OCI-LY7 (cell line): ENCODE measurements at regions not wholly inside any gene's neighbourhood (a gene's known extent, or its start where the extent isn't known, plus 50 kb on each side); places are given as distances from the start of the nearest gene placed in this dataset.

Experiments
- BruUV-seq: library from RNA; stranded (reverse); fragments of 400-500 nt; replicated peaks from 2 replicates; lab custom pipeline; 2021; lab: Mats Ljungman, UMichigan
- CTCF ChIA-PET: fragments of 300-600 bp; sonication (Branson Sonifier 250); formaldehyde crosslinking; loops from one replicate; lab custom pipeline; 2022; ENCODE audit warnings: antibody characterized with exemption; ENCODE audit not compliant: unreplicated experiment; lab: Charles Lee
- POLR2A ChIA-PET: fragments of 300-600 bp; sonication (Branson Sonifier 250); formaldehyde crosslinking; loops from one replicate; lab custom pipeline; 2022; ENCODE audit warnings: antibody characterized with exemption; lab: Charles Lee
- DNase-seq: peaks from one replicate; pipeline ENCODE4 v3.0.0-alpha.2; 2015; ENCODE audit warnings: low spot score
- H2AFZ ChIP-seq: fragments of 200-600 bp; sonication (generic), shearing (Covaris generic); 2 replicates; pipeline ENCODE4 v1.6.1; 2014; ENCODE audit warnings: mild to moderate bottlenecking, antibody characterized with exemption, low read length, moderate library complexity
- H3K27ac ChIP-seq: fragments of 200-600 bp; sonication (generic); 2 replicates; pipeline ENCODE4 v1.5.1; 2014; ENCODE audit warnings: mixed run types, low read depth, mild to moderate bottlenecking, moderate library complexity, low read length, inconsistent platforms; ENCODE audit not compliant: poor library complexity, severe bottlenecking
- H3K36me3 ChIP-seq: fragments of 200-600 bp; sonication (generic); 2 replicates; pipeline ENCODE4 v1.6.1; 2014; ENCODE audit warnings: mild to moderate bottlenecking, antibody characterized with exemption, low read length, moderate library complexity, mixed read lengths; ENCODE audit not compliant: insufficient read depth
- H3K4me1 ChIP-seq: fragments of 200-600 bp; sonication (generic); 2 replicates; pipeline ENCODE4 v1.5.1; 2014; ENCODE audit warnings: mild to moderate bottlenecking, low read length; ENCODE audit not compliant: insufficient read depth, poor library complexity, severe bottlenecking
- H3K4me2 ChIP-seq: fragments of 200-600 bp; sonication (generic); 2 replicates; pipeline ENCODE4 v1.6.1; 2014; ENCODE audit warnings: mild to moderate bottlenecking, low read length
- H3K4me3 ChIP-seq: fragments of 200-600 bp; sonication (generic); 2 replicates; pipeline ENCODE4 v1.5.1; 2014; ENCODE audit warnings: mild to moderate bottlenecking, low read depth, low read length; ENCODE audit not compliant: poor library complexity, severe bottlenecking
- H3K79me2 ChIP-seq: fragments of 200-600 bp; sonication (generic); 2 replicates; pipeline ENCODE4 v1.6.1; 2016; ENCODE audit warnings: low read depth, mild to moderate bottlenecking, low read length, moderate library complexity, mixed read lengths; ENCODE audit not compliant: insufficient read depth
- H3K9me2 ChIP-seq: fragments of 200-600 bp; sonication (generic); 2 replicates; pipeline ENCODE4 v1.6.1; 2016; ENCODE audit warnings: mild to moderate bottlenecking, low read length, mixed read lengths; ENCODE audit not compliant: insufficient read depth
- H3K9me3 ChIP-seq: fragments of 200-600 bp; sonication (generic); 2 replicates; pipeline ENCODE4 v1.6.1; 2014; ENCODE audit warnings: mild to moderate bottlenecking, mixed run types, low read length, mixed read lengths
- H4K20me1 ChIP-seq: fragments of 200-600 bp; sonication (generic); 2 replicates; pipeline ENCODE4 v1.6.1; 2014; ENCODE audit warnings: mild to moderate bottlenecking, antibody characterized with exemption, low read length, moderate library complexity, mixed read lengths; ENCODE audit not compliant: insufficient read depth
- CTCF ChIP-seq: fragments of 200-600 bp; sonication (generic); conservative IDR thresholded peaks from 2 replicates; pipeline ENCODE4 v1.5.1; 2014; ENCODE audit warnings: mild to moderate bottlenecking, antibody characterized with exemption, low read length, moderate library complexity, mixed read lengths
- EZH2phosphoT487 ChIP-seq: fragments of 200-600 bp; sonication (generic); IDR thresholded peaks from 2 replicates; pipeline ENCODE4 v1.6.1; 2018; ENCODE audit warnings: low read depth, borderline replicate concordance, mild to moderate bottlenecking, mixed run types, antibody characterized with exemption, low read length, moderate library complexity, mixed read lengths
- intact Hi-C: fragments of 100-400 bp; cut with micrococcal nuclease; formaldehyde crosslinking; loops from one replicate; pipeline ENCODE4 v1.10.0; 2022; ENCODE audit not compliant: unreplicated experiment

GRCh38 chr1:232459826-232460225 lies 170.1 kb downstream of the SIPA1L2 start:
- Histone ChIP-seq H3K27ac (no peak overlapping the region), H3K4me3 (no peak overlapping the region), H3K79me2 (no peaks in the 10 kb centered on the region), H3K4me2 (no peak overlapping the region), H3K9me2 (no peaks in the 10 kb centered on the region), H3K36me3 (peaks cover 8% of the 10 kb centered on the region), H4K20me1 (no peaks in the 10 kb centered on the region), H2AFZ (no peak overlapping the region), H3K9me3 (no peaks in the 10 kb centered on the region), H3K4me1 (peaks cover 16% of the 10 kb centered on the region)
- no peak for DNase-seq
- no TSS peak for BruUV-seq
- ChIA-PET CTCF (no interaction called here), POLR2A (no interaction called here)
- TF ChIP-seq CTCF, result no peak
- no peak for TF ChIP-seq EZH2phosphoT487
- intact Hi-C loops, result no loop called here

GRCh38 chr1:232459087-232459486 lies 170.8 kb downstream of the SIPA1L2 start:
- no peaks in the 10 kb centered on the region for H3K9me3 ChIP-seq
- intact Hi-C loops, result no loop called here
- POLR2A ChIA-PET, result no interaction called here
- 0 out of 2 replicates have a peak, but pooled peaks cover 3% of the 10 kb centered on the region for H3K36me3 ChIP-seq
- H4K20me1 ChIP-seq, result no peaks in the 10 kb centered on the region
- no peak overlapping the region for H3K4me3 ChIP-seq
- no peak overlapping the region for H3K4me2 ChIP-seq
- peaks cover 16% of the 10 kb centered on the region for H3K4me1 ChIP-seq
- H3K27ac ChIP-seq, result no peak overlapping the region
- no TSS peak for BruUV-seq
- H3K79me2 ChIP-seq, result no peaks in the 10 kb centered on the region
- TF ChIP-seq EZH2phosphoT487 (no peak), CTCF (no peak)
- H2AFZ ChIP-seq, result no peak overlapping the region
- H3K9me2 ChIP-seq, result no peaks in the 10 kb centered on the region
- CTCF ChIA-PET, result no interaction called here
- no peak for DNase-seq

GRCh38 chr1:232457595-232457994 lies 172.3 kb downstream of the SIPA1L2 start:
- Histone ChIP-seq H3K4me1 (peaks cover 16% of the 10 kb centered on the region), H2AFZ (peak overlapping the region; percentile 41; the same call in 1 of the 2 replicates), H3K4me2 (peak overlapping the region; percentile 42), H3K4me3 (peak overlapping the region; percentile 31), H3K9me3 (no peaks in the 10 kb centered on the region), H4K20me1 (no peaks in the 10 kb centered on the region), H3K27ac (no peak overlapping the region), H3K36me3 (0 out of 2 replicates have a peak, but pooled peaks cover 3% of the 10 kb centered on the region), H3K79me2 (no peaks in the 10 kb centered on the region), H3K9me2 (no peaks in the 10 kb centered on the region)
- DNase-seq, result peak; percentile 45
- TF ChIP-seq EZH2phosphoT487 (no peak), CTCF (no peak)
- CTCF ChIA-PET, result no interaction called here
- POLR2A ChIA-PET, result no interaction called here
- intact Hi-C loops, result no loop called here
- BruUV-seq, result no TSS peak
